Activated T-cell treated with anti-CD3 and anti-CD28 coated beads for 4 hours (primary cell): ENCODE measurements at regions not wholly inside any gene's neighbourhood (a gene's known extent, or its start where the extent isn't known, plus 50 kb on each side); places are given as distances from the start of the nearest gene placed in this dataset.
A peak's percentile ranks its signal among the peaks of the same experiment; 100 is the strongest.

Experiments used
- DNase-seq: peaks from one replicate; pipeline ENCODE4 v3.0.0-alpha.2; 2020

DNA sequence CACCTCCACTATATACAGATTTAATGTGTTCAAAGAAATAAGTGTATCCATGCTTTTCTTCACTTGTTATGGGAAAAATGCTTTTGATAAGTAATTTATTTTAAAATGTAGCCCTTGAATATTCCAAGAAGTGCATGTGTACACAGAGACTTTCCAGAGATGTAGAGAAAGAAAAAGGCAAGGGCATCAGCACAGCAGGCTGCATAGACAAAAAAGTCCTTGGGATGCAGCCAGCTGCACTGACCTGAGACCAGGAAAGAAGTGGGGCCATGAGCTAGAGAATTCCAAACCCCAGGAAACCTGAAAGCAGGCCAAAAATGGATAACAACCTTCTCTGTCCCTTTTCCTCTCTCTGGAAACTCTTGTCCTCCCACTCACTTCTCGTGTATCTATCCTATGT lies 51.6 kb upstream of the PRDM8 start:
- no peak for DNase-seq

- no peak for DNase-seq
These were observed 52.4 kb upstream of the PRDM8 start for GRCh38 chr4:80144676-80145470.

GRCh38 chr4:80143307-80143679 lies 54.0 kb upstream of the PRDM8 start:
- DNase-seq, result no peak

DNA sequence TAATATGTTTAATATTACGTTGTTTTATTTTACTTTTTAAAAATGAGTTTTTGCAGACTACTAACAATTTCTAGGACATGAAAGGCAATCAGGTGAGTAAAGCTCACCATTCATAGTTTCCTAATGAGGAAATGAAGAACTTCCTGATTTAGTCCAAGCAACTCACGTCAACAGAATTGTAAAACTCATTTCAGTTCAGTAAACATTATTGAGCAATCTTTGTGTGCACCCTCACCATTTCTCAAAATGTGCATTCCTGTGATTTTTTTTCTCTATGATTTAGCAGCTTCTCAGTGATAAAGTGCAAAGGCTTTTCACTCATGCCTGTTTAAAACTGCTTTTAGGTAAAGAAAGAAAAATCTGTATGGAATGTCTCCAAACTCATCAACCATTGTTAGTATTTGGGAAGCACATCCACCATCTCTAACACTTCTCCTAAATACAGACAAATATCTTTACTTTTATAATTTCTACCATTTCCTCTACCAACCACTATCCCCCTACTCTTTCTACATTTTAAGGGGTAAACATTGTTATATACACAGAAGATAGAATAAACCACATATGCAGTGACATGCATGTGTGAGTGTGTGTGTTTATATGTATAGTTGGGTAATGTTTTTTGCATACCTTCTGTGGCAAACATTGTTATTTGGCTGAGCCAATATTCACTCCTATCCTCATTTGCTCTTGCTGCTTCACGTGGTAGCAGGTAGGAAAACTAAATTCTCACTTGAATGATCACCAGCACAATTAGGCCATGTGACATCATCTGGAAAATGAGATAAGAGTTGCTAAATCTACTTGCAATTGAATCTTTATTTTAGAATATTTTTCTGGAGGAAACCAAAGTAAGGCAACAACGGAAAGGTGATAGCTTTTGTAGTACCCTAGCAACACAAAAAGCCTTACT lies 54.7 kb upstream of the PRDM8 start:
- DNase-seq, result no peak

DNA sequence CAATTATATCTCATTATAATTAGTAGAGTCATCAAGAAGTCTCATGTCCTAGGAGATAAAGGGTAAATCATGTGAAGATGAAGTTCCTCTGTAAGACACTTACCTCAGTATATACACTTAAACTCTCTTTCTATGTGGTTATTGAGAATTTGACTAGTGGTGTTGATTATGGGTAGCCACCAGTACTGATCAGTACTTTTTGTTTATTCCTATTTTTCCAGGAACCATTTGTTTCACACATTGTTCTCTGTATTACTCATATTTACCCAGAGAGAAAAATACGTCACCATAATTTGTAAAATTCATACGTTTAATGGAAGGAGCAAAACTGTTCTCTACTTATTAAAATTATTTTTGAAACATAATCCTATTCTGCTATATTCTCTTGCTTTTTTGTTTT lies 55.8 kb upstream of the PRDM8 start:
- no peak for DNase-seq

- DNase-seq, result no peak
These were observed 57.1 kb upstream of the PRDM8 start for GRCh38 chr4:80140194-80140593.

DNA sequence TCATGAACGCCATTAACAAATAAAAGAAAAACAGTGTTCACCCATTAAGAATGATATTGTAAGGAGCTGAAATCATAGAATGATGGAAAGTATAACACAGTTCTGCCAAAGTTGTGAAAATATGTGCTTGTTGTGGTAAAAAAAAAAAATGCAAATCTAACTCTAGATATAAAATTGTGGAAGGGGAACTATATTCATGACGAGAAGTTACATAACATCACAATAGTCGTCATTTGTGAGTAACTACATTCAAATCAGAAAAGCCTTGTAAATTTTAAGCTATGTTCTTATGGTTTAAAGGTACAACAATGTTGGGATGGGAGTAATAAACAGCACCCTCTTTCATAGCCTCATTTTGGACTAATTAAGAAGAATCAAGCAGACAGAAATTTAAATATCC lies 57.6 kb upstream of the PRDM8 start:
- DNase-seq, result no peak

DNA sequence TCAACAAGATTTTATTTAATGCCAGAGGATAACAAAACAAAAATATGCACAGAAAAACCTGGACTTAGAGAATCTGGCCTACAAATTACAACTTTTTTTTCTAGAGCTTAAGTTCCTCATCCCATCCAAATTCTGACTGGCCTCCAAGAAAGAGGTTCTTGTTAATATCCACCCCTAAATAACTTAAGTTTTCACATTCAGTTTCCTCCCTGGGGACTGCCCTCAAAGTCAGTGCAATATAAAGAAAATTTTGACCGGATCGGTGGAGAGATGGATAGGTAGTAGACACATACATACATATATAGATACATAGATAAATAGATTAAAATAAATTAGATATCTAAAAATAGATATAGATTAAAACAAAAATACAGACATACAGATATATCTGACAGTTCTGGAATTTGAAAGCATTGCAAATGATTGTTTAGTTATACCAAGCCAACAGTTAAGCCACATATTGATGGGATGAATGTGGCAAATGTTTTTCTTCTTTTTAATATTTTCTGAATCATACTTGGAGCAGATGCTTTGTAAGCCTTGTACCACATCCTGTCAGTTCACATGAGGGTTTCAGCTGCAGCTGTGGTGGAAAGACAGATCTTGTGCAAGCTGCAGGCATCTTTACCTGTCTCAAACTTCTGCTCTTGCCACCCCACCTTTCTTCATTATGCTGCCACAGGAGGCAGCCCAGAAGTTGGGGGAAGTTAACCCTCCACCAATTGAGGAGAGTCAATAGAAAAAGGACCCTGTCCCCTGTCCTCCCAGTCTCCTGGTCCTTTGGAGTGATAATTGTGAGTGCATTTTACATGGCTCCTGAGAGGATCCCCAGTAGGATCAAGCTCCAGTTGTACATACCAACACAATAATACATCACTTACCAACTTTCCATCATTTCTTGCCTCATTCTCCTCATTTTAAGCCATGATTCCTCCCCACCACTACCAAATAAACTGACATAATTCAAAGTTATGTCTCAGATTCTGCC lies 58.5 kb upstream of the PRDM8 start:
- peak; percentile 23 for DNase-seq

- DNase-seq, result no peak
These were observed 59.7 kb upstream of the PRDM8 start for GRCh38 chr4:80137631-80138030.

DNA sequence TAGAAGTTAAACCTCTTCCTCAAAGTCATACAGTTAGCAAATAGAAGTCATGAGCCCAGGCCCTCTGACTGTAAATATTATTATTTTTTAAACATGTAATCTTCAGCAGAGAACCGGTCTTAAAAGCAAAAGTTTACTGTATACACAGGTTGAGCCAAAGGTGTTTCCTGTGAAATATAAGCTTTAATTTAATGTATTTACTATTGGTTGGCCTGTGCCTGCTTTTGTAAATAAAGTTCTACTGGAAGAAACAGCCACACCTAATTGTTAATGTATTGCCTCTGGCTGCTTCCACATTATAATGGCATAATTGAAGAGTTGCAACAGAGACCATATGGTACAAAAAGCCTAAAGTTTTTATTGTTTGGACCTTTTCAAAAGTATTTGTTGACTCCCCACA lies 61.0 kb upstream of the PRDM8 start:
- DNase-seq, result no peak

DNA sequence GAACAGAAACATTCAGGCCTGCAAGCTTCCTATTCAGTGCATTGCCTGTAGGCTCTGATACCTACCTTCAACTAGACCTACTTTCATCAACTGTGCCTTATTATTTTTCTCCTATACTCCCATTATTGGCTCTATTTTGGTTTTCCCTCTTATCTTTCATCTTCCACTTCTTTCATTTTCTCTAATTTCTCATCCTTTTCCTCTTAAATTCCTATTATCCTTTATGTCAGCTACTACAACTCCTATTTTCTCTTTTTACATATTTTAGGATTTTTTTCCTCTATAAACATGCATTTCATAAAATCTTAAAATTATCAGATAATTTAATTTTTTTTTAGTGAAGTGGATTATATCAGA lies 61.6 kb upstream of the PRDM8 start:
- DNase-seq, result no peak

DNA sequence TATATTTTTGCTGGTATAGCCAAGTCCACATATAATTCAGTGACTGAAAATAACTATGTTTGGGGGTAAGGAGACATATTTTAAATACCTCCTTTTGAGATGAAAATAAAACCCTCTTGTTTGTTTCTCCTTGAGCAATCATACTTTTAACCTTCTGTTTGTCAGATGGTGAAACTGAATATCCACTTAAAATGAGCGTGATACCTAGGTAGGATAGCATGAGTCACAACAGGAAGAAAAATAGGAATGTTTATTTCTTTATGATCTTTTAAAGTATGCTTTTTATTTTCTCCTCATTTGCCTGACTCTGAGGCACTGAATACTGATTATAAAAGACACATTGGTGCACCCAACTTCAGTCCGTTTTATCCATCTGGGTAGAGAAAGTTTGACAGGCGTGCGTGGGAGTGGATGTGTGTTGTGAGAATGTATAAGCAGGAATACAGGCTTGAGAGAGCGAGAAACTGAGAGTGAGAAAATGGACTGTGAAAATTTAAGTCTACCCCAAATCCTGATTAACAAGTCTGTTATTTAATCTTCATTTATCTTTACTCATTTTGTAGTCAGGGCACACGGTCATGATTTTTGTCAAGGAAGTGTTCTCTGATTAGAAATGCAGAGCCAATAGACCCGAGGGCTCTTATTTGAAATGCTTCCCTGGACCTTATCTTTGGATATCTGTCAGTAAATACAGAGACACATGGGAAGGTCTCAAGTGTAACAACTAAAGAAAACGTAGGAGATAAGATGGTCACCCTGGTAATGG lies 62.1 kb upstream of the ANTXR2 start:
- no peak for DNase-seq

DNA sequence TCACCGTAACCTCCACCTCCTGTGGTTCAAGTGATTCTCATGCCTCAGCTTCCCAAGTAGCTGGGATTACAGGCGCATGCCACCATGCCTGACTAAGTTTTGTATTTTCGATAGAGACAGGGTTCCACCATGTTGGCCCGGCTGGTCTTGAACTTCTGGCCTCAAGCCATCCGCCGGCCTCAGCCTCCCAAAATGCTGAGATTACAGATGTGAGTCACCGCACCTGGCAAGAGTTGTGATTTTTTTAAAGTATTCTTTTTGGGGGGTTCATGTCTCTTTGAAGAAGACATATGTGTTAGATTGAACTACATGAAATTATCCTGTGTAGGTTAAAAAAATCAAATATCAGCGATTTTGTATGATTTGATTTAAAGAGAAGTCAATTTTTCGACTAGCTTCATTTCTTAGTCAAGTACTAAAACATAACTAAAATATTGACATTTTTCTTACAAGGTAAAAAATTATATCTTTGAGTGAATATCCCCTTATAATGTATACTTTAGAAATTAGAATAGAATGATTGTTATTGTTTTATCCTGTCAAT lies 60.3 kb upstream of the ANTXR2 start:
- DNase-seq, result no peak

DNA sequence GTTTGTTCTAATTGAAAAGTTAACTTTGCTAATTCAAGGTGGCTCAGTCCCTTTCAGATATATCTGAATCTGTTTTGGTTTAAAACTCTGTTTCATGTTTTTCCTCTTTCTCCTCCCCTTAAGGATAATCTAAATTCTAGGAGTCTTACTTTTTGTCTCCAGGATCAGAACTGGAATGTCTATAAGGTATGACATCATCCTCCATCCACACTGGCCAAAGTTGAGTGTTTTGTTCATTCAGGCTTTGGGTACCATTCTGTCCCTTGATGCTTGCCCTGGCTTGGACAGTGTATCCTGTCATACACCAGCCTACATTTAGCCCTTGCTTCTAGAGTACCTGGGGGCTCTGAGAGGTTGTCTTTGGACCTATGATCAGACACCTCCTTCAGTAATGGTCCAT lies 56.8 kb upstream of the ANTXR2 start:
- no peak for DNase-seq

- DNase-seq, result no peak
These were observed 55.9 kb upstream of the ANTXR2 start for GRCh38 chr4:80128941-80129340.

DNA sequence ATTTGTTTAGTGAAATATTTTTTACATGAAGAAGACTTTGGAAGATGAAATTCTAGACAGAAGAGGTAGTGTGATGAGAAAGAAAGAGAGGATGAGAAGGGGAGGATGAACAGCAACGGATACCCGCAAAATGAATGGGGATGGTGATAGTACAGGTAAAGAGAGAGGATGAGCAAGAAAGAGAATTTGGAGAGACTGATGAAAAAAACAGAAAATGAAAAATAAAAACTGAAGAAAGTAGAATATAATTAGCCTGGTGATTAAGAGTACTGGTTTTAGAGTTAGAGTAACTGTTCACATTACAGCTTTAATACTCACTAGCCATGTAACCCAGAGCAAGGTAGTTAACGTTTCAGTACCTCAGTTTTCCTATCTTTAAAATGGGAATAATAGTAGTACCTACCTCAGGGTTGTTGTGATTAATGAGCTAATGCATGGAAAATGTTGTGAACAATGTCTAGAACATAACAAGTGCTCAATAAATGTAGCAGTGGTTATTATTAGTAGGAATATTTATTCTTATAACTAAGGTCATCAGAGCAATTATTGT lies 54.9 kb upstream of the ANTXR2 start:
- DNase-seq, result no peak

- no peak for DNase-seq
These were observed 53.4 kb upstream of the ANTXR2 start for GRCh38 chr4:80126435-80126834.

- DNase-seq, result peak; percentile 28
These were observed 52.5 kb upstream of the ANTXR2 start for GRCh38 chr4:80125252-80126177.

- DNase-seq, result no peak
These were observed 51.5 kb upstream of the ANTXR2 start for GRCh38 chr4:80124246-80125211.
